ENCODE measurements at regions not wholly inside any gene's neighbourhood (a gene's known extent, or its start where the extent isn't known, plus 50 kb on each side); places are given as distances from the start of the nearest gene placed in this dataset.

DNA sequence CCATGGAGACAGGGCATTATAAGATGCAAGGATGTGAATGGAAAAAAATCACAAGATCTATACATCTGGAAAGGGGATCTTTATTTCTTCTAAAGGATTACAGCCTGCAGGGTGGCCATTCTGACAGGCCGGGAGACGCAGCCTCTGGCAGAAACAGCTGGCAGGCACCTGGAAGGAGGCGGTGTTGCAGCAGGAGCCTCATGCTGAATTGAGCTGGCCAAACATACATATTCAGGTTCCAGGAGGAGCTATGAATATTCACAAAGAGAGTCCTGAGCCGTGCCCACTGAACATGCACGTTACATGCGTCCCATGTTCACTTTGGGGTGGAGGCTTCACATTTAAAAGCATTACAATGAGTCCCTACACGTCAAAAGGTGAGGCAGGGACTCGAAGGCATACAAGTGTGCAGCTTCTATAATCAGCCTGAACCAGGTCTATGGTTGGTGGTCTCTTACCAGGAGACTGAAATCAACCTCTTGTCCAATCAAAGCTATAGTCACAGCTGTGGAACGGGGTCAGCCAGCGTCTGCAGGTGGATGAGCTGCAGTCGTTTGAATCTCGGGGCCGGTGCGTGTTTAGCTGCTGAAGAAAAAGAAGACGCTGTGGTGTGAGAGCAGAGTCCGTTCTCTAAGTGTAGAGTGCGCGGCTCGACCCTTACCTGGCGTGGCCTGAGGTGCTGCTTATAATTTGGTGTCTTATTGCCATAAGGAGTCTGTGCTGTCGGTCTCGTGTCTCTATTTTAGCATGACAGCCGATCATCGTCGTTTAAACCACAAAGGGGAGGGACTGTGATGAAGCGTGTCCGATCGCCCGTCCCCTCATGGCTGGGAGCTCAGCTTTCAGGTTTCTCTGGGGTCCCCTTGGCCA is 183.0 kb downstream of the ETS2 start:
- intact Hi-C loops (cut with DNase I; ENCODE audit: low total_unique reads), result no loop called here
- no peak for DNase-seq (ENCODE audit: low spot score in 2 of 2)
- no peak overlapping the region for H3K4me3 ChIP-seq (ENCODE audit: low read depth, poor library complexity, severe bottlenecking)
- TF ChIP-seq POLR2A (IDR thresholded peaks at IDR 0.05), result no peak
- TF ChIP-seq, protein P1, sequence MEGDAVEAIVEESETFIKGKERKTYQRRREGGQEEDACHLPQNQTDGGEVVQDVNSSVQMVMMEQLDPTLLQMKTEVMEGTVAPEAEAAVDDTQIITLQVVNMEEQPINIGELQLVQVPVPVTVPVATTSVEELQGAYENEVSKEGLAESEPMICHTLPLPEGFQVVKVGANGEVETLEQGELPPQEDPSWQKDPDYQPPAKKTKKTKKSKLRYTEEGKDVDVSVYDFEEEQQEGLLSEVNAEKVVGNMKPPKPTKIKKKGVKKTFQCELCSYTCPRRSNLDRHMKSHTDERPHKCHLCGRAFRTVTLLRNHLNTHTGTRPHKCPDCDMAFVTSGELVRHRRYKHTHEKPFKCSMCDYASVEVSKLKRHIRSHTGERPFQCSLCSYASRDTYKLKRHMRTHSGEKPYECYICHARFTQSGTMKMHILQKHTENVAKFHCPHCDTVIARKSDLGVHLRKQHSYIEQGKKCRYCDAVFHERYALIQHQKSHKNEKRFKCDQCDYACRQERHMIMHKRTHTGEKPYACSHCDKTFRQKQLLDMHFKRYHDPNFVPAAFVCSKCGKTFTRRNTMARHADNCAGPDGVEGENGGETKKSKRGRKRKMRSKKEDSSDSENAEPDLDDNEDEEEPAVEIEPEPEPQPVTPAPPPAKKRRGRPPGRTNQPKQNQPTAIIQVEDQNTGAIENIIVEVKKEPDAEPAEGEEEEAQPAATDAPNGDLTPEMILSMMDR (IDR thresholded peaks at IDR 0.05), result no peak
- WGBS, 2 donors, result 50 to 61% methylated on average over 27 to 29 of the region's 29 CpGs

DNA sequence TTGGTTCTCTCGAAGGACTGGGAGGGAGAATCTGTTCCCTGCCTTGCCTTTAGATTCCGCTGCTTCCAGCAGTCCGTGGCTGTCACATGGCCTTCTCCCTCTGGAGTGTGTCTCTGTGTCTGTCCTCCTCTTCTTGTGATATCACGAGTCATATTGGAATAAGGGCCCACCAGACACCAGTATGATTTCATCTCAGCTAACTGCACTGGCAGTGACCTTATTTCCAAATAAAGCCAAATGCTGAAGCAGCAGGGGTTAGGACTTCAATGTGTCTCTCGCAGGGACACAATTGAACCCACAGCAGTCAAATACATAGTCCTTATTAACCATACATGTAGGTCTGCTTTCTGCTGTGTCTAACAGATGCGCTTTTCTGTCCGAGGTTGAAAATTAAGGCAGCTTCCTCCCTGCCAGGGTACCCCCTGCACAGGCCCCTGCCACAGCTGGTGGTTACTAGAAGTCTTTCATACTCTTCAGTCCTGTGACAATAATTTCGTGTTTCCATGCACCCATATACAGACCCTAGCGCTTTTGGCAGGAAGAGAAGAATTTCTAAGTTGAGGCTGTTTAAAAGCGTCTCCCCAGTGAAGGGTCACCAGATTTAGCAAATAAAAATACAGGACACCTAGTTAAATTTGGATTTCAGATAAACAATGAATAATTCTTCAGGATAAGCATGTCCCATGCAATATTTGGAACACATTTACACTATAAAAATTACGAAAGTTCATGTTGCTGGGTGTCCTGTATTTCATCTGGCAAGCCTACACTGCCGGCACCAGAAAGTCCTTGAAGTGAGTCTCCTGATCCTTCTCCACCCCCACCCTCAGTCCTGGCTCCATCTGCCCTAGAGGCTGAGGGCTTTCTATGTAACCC is 182.1 kb downstream of the ETS2 start:
- DNase-seq (ENCODE audit: low spot score in 2 of 2), result peak in 1 of 2 donors; percentile 60
- WGBS, 2 donors, result 58 to 62% methylated on average over 12 of the region's 12 CpGs
- no peak overlapping the region for H3K4me3 ChIP-seq (ENCODE audit: low read depth, poor library complexity, severe bottlenecking)
- TF ChIP-seq, protein P1 (IDR thresholded peaks at IDR 0.05), result no peak
- TF ChIP-seq POLR2A (IDR thresholded peaks at IDR 0.05), result no peak
- intact Hi-C loops (cut with DNase I; ENCODE audit: low total_unique reads), result no loop called here

DNA sequence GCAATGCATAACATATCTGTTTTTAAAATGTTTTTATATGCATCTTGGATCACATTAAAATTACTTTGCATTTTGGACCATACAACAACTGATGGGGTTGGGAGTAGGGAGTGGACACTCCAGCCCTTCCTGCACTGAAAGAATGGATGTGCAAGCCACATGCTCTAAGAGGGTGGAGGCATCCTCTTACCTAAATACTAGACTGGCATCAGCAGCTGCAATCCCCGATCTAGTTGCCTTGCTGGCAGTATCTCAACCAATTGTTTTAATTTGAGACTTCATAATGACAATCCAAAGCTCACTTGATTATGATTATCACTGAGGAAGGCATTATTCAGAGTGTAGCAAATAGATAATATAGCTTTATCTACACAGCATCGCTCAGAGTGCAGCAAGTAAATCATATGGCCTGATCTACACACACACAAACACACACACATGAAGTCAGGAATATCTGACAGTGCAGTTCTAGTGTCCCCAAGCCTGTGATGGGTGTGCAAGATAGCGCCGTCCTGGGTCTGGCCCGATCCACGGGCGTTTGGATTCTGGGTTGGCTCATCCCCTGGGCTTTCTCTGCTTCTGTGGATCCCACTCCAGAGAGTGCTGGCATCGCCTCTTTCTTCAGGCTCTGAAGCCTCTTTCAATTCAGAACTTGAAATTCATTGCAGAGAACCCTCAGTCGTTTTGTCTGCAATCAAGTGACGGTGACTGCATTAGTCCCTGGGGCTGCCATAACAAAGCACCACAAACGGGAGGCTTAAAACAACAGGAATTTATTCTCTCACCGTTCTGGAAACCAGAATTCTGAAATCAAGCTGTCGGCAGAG is 181.3 kb downstream of the ETS2 start:
- 53 to 55% methylated on average over 13 of the region's 13 CpGs for WGBS, 2 donors
- no peak for TF ChIP-seq POLR2A (IDR thresholded peaks at IDR 0.05)
- TF ChIP-seq, protein P1 (IDR thresholded peaks at IDR 0.05), result no peak
- H3K4me3 ChIP-seq (ENCODE audit: low read depth, poor library complexity, severe bottlenecking), result no peak overlapping the region
- no peak for DNase-seq (ENCODE audit: low spot score in 2 of 2)
- intact Hi-C loops (cut with DNase I; ENCODE audit: low total_unique reads), result no loop called here

DNA sequence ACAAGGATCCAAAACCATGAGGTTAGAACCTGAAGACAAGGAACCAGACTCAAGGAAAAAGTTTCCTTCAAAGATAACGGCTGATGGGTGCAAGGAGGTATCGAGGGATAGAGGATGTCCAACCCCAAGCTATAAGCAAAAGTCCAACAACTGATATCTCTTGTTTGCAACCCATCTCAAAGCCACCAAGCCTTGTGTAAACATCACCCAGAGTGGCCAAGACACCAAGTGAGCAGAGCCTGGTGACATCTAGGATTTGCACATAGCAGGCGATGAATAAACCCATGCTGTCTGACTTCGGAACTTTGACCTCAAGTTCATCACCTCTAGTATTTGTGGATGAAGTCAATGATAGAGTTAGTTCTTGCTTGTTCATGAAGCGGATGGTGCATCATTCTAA is 180.7 kb downstream of the ETS2 start:
- TF ChIP-seq, protein P1 (IDR thresholded peaks at IDR 0.05), result no peak
- no peak for TF ChIP-seq POLR2A (IDR thresholded peaks at IDR 0.05)
- no peak overlapping the region for H3K4me3 ChIP-seq (ENCODE audit: low read depth, poor library complexity, severe bottlenecking)
- no peak for DNase-seq (ENCODE audit: low spot score in 2 of 2)
- 96 to 99% methylated on average over 5 of the region's 5 CpGs for WGBS, 2 donors
- intact Hi-C loops (cut with DNase I; ENCODE audit: low total_unique reads), result no loop called here

- H3K4me3 ChIP-seq (ENCODE audit: low read depth, poor library complexity, severe bottlenecking), result no peak overlapping the region
- DNase-seq (ENCODE audit: low spot score in 2 of 2), result peak; percentile 93 to 97
- WGBS, 2 donors, result 10 to 12% methylated on average over 18 of the region's 18 CpGs
- intact Hi-C loops (cut with DNase I; ENCODE audit: low total_unique reads), result no loop called here
- TF ChIP-seq POLR2A (IDR thresholded peaks at IDR 0.05), result no peak
- TF ChIP-seq, protein P1 (IDR thresholded peaks at IDR 0.05), result no peak
Measured at GRCh38 chr21:38985568-38986378, 180.0 kb downstream of the ETS2 start.

All from lower leg skin (tissue), 4 donors.